Fibroblast of the conjunctiva (primary cell): ENCODE measurements at regions not wholly inside any gene's neighbourhood (a gene's known extent, or its start where the extent isn't known, plus 50 kb on each side); places are given as distances from the start of the nearest gene placed in this dataset.

Source experiments
- DNase-seq: peaks from one replicate; pipeline ENCODE4 v3.0.0-alpha.2; 2010; ENCODE audit warnings: low read depth

DNA sequence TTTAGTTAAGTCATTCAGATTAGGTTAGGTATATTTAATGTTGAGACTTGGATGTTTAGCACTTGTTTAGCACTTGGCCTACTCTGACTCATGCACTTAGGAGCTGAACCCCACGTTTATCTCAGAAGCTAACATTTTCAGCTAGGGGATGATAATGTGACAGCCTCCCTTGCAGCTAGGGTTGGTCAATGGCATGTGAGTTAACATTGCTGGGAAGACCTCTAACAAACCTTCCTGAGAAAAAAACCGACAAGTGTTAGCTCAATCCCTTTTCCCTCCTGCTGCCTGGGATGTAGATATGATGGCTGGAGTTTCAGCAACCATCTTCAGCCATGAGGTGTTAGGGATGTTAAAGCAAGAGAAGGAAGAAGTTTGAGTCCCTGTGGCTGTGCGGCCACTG lies 185.0 kb upstream of the FOXF1 start:
- DNase-seq: no peak

DNA sequence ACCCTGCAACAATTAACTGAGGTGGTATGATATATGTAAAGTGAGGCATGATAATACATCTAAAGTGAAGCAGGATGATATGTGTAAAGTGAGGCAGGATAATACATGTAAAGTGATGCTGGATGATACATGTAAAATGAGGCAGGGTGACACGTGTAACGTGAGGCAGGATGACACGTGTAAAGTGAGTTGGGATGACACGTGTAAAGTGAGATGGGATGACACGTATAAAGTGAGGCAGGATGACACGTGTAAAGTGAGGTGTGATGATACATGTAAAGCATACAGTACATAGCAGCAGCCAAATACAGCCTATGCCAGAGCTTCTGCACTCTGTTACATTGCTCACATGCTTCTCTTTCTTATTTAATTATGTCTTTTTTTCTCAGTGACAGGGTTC lies 184.4 kb upstream of the FOXF1 start:
- no peak for DNase-seq

DNA sequence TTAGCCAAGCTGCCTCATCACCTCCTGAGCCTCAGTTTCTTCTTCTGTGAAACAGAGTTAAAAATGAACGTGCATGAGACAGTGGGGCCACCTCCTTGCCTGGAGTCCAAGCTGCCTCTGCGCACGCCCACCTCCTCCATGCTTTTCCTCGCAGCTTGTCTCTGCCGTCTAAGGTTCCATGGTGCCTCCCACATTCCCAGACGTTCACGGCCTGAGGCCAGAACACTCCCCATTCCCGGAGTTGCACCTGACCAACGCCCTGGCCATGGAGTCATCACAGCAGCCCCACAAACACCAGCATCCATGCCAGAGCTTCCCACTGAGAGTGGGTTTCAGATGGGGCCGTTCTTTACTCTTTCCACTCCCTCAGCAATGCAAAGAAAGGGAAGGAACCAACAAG lies 183.0 kb upstream of the FOXF1 start:
- no peak for DNase-seq

DNA sequence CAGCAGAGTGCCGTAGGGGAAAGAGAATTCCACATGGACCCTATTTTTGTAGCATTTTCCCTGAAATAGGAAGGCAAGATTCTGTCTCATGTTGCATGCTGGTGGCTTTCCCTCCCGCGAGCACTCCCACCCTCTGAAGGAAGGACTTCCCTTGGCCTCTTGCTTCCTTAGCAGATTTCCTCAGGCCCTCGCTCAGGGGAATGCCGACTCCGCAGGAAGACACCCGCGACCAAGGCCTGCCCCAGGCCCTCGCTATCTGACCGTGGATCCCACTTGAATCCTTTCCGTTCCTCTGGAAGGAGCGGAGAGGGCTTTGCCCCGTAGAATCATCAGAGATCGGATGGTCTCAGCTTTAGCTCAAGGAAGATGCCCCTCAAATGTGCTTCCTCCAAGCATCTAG lies 179.4 kb upstream of the FOXF1 start:
- DNase-seq: no peak

DNA sequence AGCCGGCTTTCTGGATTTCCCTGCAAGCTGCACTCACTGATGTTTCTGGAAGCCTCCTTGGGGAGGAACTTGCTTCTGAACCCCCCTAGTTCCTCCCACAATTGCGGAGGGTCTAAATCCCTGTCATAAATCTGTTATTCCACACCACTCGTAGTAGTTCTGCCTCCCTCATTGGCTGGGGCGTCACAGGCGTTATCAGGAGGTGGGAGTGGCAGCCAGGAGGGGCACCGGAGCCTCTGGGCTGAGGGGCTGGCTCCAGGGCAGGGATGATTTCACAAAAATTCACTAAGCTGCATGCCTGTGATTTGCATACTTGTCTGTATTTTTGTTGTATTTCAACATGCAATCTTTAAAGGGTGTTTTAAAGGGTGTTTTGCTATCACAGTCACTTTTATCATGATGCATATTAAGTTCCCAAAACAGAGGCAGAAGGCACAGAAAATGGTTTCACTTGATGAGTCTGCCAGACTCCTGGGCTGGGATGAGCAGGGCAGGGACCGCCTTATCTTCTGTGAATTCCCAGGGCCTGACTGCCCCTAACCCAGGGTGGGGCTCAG lies 176.2 kb upstream of the FOXF1 start:
- no peak for DNase-seq

DNA sequence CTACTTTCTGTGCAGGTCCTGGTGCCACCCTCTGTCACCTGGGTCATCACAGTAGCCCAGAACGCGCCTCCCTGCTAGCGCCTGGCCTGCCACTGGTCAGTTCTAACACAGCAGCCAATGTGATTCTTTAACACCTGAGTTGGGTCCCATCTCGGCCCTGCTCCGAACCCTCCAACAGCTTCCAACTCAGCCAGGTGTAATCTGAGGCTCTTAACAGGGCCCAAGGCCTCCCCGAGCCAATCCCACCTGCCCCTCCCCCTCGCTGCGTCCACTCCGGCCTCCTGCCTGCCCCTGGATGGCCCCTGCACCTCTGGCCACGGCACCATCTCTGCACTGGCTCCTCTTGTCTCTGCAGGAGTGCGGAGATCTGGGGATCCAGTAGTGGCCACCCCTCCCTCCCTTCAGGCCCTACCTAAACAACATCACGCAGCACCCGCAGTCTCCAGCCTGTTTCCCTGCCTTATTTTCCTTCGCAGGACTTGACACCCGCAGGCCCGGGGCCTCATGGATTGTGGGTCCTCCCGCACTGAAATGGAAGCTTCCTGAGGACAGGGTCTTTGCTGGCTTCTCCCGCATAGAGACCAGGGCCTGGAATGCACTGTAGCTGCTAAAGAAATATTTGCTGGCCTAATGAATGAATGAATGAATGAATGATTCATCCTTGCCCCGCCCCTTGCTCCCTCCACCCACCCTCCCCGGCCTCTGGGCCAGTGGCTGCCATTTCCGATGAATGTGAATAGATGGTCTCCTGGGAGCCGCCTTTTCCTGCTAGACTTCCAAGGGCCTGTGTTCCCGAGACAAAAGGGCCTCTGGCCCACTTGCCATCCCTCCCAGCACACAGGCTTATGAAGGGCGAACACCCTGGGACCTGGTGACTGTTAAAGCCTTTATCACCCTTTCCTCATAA lies 174.8 kb upstream of the FOXF1 start:
- DNase-seq: no peak

DNA sequence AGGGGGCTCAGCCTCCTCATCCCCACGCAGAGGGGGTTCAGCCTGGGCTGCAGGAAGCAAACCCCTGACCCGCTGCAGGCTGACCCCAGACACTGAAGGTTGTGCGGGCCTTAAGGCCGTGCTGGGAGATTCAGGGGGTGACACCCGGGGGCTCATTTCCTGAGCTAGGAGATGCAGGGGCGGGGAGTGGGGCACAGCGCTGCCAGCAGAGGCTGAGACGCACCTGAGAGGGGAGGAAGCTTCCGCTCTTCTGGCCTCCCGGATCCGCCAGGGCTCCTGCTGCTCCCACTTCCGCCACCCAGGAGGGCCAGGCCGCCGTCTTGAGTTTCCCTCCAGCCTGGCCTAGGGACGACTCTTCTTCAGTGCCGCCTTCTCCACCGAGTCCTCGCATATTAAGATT lies 173.2 kb upstream of the FOXF1 start:
- DNase-seq: no peak

DNA sequence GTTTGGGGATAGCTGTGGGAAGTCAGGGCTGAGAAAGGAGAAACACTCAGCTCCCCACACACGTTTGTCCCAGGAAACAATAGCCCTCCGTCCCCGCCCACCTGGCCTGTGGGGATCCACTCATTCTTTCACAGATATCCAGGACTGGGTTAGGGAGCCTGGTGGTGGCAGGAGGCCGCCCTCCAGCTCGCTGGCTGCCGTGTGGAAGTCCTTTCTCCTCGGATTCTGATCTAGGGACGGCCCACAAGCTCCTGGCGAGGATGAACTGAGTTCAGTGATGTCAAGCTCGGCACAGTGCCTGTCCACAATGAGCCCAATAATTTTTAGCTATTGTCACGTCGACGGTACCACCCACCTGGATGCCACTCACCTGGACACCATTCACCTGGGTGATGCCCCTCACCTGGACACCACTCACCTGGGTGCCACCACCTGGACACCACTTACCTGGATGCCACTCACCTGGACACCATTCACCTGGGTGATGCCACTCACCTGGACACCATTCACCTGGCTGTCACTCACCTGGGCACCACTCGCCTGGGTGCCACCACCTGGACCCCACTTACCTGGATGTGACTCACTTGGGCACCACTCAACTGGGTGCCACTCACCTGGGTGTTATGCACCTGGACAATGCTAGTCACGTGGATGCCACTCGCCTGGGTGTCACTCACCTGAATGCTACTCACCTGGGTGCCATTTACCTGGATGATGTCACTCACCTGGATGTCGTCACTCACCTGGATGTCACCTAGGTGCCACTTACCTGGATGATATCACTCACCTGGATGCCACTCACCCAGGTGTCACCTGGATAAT lies 172.5 kb upstream of the FOXF1 start:
- no peak for DNase-seq

DNA sequence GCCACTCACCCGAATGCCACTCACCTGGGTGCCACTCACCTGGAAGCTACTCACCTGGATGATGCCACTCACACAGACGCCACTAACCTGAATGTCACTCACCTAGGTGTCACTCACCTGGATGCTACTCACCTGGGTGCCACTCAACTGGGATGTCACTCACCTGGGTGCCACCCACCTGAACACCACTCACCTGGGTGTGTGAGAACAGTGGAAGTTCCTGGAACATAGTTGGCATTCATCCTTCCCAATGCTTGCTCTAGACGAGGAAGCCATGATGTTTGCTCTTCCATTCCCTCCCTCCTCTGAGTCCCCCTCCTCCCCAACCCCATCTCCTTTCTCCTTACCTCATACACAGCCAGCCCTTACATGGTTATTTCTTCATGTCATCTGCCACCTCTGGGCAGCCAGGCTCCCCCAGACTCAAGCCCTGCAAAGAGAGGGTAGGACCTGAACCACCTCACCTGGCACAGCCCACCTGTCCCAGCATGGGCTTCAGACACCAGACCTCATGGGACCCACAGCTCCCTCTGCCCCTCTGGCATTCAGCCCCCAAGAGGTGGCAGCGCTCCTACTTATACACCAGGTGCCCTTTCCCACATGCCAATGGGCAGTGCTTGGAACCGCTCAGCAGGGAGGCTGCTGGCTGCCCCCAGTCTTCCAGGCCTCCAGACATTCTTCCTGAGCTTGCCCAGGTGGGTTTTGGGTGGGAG lies 171.8 kb upstream of the FOXF1 start:
- no peak for DNase-seq

DNA sequence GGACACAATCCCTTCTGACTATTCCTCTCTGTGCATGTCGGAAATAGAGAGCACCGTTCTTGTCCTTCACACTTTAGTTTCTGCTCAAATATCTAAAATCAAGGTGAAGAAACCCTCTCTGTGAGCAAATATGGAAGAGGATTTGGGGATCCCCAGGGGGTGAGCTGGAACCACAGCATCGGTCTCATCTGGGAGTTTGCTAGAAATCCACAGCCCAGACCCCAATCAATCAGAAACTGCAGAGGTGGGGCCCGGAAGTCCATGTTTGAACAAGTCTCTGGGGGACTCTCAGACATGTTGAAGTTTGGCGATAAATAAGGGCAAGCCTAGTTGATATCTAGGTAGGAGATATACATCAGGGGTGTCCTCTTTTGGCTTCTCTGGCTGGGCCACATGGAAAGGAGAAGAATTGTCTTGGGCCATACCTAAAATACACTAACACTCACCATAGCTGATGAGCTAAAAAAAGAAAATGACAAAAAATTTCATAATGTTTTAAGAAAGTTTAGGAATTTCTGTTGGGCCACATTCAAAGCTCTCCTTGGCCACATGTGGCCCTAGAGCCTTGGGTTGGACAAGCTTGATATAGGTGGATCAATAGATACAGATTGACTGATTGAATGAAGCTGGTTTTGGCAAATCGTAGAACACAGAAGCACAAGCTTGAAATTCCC lies 168.0 kb upstream of the FOXF1 start:
- DNase-seq: no peak

DNA sequence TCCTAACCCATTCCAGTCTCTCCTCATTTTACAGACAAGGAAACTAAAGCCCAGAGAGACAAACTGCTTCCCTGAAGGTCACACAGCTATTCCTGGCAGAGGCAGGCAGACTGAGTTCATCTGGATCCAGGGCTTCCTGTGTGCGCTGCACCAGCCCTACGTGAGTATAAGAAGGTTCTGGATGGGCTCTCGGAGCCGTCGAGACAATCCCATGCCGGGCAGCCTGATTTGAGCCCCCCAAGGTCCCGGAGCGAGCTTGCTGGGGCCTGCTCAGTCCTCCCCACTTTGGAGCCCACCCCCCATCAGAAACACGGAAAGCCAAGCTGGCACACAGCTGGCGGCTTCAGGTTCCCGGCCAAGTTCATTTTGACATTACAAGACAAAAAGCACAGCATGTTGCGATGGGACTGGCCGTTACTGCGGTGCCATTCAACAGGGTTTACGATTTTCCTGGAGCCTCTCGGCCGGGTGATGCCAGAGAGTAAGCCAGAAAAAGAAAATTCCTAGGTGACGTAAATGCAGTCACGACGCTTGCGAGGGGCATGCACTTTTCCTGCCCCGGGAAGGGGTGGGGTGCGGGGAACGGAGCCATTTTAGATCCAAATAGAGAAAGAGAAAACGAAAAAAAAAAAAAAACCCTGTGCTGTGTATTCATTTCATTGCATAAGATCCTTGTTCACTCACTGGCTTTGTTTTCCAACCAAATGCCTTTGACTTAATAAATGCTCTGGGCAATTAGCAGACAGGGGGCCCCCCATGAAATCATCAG lies 167.1 kb upstream of the FOXF1 start:
- DNase-seq: peak; percentile 43

DNA sequence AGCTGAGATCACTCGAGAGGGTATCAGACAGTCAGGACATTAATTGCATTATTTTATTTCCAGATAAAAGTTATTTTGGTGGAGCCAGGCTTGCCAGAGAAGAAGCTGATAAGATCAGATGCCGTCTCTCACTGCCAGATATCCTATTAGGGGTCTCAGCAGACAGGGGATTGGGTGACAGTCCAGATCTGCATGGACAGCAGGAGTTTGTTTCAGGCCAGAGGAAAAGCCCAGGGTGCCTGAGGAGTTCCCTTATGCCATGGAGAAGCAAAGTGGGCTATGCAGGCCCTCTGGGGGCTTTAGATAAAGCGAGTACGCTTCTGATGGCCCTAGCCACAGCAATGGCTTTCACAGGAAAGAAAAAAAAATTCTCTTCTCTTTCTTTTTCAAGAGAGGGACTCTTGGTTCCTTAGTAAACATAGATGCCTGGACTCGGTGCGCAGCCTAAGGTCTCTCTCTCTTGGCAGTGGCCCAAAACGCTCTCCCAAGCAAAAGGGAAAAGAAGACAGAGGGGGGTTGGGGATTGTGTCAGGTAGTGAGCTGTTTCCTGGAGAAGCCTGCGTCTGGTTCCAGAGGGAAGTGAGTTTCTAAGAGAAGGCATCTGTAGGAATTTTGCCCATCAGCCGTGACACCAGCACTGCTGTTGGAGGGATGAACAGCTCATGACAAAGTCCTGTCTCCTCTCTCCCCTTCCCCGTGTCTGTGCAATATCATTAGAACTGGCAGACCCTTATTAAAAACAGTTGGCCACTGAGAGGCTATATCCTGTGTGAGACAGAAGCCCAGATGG lies 166.3 kb upstream of the FOXF1 start:
- no peak for DNase-seq

DNA sequence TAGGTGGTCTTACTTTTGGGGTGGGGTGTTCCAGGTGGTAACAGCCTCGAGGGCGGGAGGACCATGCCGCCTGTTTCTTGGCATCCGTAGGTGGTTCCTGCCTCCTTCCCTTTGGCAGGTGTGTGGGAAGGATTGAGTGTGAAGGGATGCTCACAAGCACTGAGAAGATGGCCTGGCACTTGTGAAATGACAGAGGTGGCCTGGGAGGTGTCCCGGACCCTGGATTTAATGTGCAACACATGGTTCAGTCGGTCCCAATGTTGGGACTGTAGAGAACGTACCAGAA lies 165.8 kb upstream of the FOXF1 start:
- DNase-seq: no peak

DNA sequence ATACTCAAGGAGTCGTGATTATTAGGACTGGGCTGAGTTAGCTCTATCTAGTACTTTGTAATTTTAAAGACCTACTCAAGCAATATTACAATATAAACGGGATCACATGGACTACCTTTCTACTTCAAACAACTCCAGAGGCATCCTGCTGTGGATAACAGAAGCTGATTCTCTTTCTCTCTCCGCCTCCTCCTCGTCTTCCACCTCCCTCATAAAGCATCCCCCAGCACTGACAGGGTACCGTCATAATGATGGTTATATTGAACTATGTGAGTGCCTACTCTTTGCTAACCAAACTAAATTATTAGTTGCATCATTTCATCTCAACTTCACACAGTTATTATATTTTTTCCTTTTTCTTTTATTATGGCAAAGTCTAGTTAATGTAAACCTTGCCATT lies 165.4 kb upstream of the FOXF1 start:
- no peak for DNase-seq

DNA sequence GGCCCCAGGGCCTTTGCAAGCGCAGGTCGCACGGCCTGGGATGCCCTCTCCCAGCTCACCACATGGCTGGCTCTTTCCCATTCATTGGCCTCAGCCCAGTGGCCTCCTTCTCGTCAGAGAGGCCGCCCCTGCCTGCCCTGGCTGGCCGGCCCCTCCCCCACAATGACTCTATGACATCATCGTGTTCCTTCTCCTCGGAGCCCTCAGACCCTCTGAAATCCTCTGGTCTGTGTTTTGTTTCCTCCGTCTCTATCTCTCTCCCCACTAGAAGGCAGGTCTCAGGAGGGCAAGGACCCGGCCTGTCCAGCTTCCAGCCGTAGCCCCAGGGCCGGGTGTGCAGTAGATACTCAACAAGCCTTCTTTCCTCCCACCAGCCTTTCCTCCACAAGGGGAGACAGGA lies 164.8 kb upstream of the FOXF1 start:
- DNase-seq: no peak

DNA sequence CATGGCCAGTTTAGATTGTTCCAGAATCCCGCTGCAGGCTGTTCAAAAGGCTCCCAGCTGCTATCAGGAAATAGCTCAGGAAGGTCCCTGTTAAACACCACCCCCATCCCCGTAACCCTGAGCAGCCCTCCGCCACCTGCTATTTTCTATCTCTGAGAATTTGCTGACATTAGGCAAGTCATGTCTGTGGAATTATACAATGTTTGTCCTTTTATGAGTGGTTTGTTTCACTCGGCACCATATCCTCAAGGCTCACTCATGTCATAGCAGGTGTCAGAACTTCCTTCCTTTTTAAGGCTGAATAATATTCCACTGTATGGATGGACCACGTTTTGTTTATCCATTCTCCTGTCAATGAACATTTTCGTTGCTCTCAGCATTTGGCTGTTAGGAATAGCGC lies 164.3 kb upstream of the FOXF1 start:
- no peak for DNase-seq

DNA sequence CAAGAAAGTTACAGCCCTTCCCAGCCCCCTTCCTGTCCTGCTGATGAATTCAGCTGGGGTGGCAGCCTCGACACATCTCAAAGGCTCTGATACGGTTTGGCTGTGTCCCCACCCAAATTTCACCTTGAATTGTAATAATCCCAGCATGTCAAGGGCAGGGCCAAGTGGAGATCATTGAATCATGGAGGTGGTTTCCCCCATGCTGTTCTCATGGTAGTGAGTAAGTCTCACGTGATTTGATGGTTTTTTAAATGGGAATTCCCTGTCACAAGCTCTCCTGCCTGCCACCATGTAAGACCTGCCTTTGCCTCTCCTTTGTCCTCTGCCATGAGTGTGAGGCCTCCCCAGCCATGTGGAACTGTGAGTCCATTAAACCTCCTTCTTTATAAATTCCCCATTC lies 163.2 kb upstream of the FOXF1 start:
- no peak for DNase-seq

DNA sequence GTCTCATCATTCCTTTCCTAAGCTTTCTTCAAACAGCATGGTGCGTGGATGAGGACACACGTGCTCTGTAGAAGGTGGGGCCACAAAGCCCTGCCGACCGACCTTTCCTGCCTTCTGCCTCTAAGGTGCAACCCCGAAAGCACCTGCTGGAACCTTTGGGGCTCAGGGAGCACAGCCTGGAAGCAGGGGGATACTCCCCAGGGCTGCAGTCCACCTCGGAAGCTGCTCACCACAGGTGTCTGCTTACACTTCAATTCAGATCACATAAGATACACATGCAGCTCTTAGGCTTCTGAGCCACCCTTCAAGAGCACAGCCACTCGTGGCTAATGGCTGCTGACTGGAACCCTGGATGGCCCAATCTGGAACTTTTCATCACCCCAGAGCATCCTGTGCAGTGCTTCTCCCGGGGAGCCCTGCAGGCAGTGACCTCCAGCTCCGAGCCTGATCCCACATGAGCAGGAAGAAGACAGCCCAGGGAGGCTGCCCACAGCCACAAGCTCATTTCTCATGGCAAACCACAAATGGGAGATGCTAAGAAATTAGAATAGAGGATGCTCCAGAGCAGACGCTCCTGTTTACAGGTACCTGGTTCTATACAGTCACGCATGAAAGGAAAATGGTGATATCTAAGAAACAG lies 162.3 kb upstream of the FOXF1 start:
- DNase-seq: no peak

DNA sequence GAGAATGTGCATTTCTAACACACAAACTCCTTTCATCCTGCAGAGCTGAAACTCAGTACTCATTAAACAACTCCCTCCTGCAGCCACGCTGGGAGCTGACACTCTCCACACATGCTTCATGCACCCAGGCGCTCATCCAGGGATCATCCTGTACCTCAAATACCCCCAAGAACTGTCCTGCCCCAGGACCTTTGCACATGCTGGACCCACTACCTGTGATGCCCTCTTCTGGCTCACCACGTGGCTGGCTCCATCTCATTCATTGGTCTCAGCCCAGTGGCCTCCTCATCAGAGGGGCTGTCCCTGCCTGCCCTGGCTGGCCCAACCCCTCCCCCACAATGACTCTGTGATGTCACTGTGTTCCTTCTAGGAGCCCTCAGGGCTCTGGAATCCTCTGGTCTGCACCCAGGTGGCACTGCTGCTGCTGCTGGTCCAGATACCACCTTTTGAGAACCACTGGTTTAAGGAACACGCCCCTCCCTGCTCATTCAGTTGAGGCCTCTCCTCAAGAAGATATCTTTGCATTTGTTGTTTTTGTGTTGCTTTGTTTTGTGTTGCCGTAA lies 160.9 kb upstream of the FOXF1 start:
- DNase-seq: no peak

DNA sequence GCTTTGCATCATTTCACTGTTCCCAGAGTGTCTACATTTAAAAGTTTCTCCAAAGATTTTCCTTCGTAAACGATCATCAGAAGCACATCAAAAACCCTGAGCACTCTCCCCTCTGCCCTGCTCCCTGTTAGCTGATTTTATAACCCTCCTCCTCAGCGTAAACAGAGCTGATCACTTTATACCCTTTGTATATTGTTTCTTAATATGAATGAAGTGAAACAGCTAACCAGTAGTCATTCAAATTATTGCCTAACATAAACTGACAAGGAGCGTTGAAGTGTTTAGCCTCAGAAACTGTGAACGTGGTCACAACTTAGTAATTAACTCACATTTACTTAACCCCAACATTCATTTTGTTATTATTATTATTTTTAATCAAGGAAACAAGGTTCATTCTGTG lies 160.0 kb upstream of the FOXF1 start:
- DNase-seq: no peak
